Hepatocyte (in vitro differentiated cells): ENCODE measurements at regions not wholly inside any gene's neighbourhood (a gene's known extent, or its start where the extent isn't known, plus 50 kb on each side); places are given as distances from the start of the nearest gene placed in this dataset.

Source experiments
- CTCF ChIP-seq: fragments of 200-600 bp; sonication (generic); IDR thresholded peaks from 2 replicates; pipeline ENCODE4 v1.5.1; 2016; ENCODE audit warnings: antibody characterized with exemption, mild to moderate bottlenecking; ENCODE audit not compliant: poor library complexity
- EZH2 ChIP-seq: fragments of 200-600 bp; sonication (generic); IDR thresholded peaks from 2 replicates; pipeline ENCODE4 v1.6.1; 2016; ENCODE audit warnings: antibody characterized with exemption, mild to moderate bottlenecking, borderline replicate concordance
- EZH2phosphoT487 ChIP-seq: fragments of 200-600 bp; sonication (generic); IDR thresholded peaks from one replicate; pipeline ENCODE4 v1.6.1; 2018; ENCODE audit warnings: antibody characterized with exemption, mild to moderate bottlenecking, low read depth, moderate library complexity; ENCODE audit not compliant: unreplicated experiment, severe bottlenecking

GRCh38 chr11:37407461-37407860 is 809.4 kb upstream of the RAG2 start:
- TF ChIP-seq EZH2 (no peak), CTCF (no peak), EZH2phosphoT487 (no peak)
